SU-DHL-6 (cell line): ENCODE measurements at regions not wholly inside any gene's neighbourhood (a gene's known extent, or its start where the extent isn't known, plus 50 kb on each side); places are given as distances from the start of the nearest gene placed in this dataset.

Source experiments
- H2AFZ ChIP-seq: fragments of 200-600 bp; sonication (generic); 2 replicates; pipeline ENCODE4 v1.6.1; 2014; ENCODE audit warnings: low read depth, mild to moderate bottlenecking, moderate library complexity, mixed read lengths, antibody characterized with exemption, low read length; ENCODE audit not compliant: severe bottlenecking
- H3F3A ChIP-seq: fragments of 200-600 bp; shearing (Covaris generic); 2 replicates; pipeline ENCODE4 v1.6.0; 2016; ENCODE audit warnings: antibody characterized with exemption, mild to moderate bottlenecking; ENCODE audit not compliant: insufficient read depth
- H3K27ac ChIP-seq: fragments of 200-600 bp; sonication (generic); 2 replicates; pipeline ENCODE4 v1.5.1; 2016; ENCODE audit warnings: low read depth, mild to moderate bottlenecking, low read length, moderate library complexity, mixed read lengths
- H3K27me3 ChIP-seq: fragments of 200-600 bp; sonication (generic), shearing (Covaris generic); 2 replicates; pipeline ENCODE4 v1.6.0; 2014; ENCODE audit warnings: mild to moderate bottlenecking, low read length
- H3K36me3 ChIP-seq: fragments of 200-600 bp; sonication (generic); 2 replicates; pipeline ENCODE4 v1.6.1; 2014; ENCODE audit warnings: mild to moderate bottlenecking, low read length, mixed read lengths
- H3K4me2 ChIP-seq: fragments of 300-600, 200-600 bp; shearing (Covaris generic), sonication (generic); 2 replicates; pipeline ENCODE4 v1.6.0; 2014; ENCODE audit warnings: low read length, low read depth, mild to moderate bottlenecking; ENCODE audit not compliant: poor library complexity, severe bottlenecking
- H3K4me3 ChIP-seq: fragments of 200-600 bp; sonication (generic); 2 replicates; pipeline ENCODE4 v1.5.1; 2014; ENCODE audit warnings: antibody characterized with exemption, low read length, mild to moderate bottlenecking, mixed read lengths; ENCODE audit not compliant: insufficient read depth, poor library complexity, severe bottlenecking
- H3K79me2 ChIP-seq: fragments of 200-600 bp; sonication (generic); 2 replicates; pipeline ENCODE4 v1.6.1; 2014; ENCODE audit warnings: mild to moderate bottlenecking, low read length, moderate library complexity; ENCODE audit not compliant: insufficient read depth
- H3K9ac ChIP-seq: fragments of 200-600 bp; sonication (generic); 2 replicates; pipeline ENCODE4 v1.7.0; 2014; ENCODE audit warnings: mild to moderate bottlenecking, low read length
- H3K9me2 ChIP-seq: fragments of 200-600 bp; sonication (generic); replicated peaks from 2 replicates; pipeline ENCODE4 v1.6.1; 2014; ENCODE audit warnings: low read length; ENCODE audit not compliant: insufficient read depth
- H3K9me3 ChIP-seq: fragments of 200-600 bp; sonication (generic); 2 replicates; pipeline ENCODE4 v1.6.1; 2014; ENCODE audit warnings: low read length, mixed read lengths; ENCODE audit not compliant: insufficient read depth
- H4K20me1 ChIP-seq: fragments of 200-600 bp; sonication (generic); 2 replicates; pipeline ENCODE4 v1.6.1; 2014; ENCODE audit warnings: low read depth, mild to moderate bottlenecking, antibody characterized with exemption, low read length, moderate library complexity, mixed read lengths
- EZH2phosphoT487 ChIP-seq: fragments of 200-600 bp; sonication (generic), shearing (Covaris generic); conservative IDR thresholded peaks from 2 replicates; pipeline ENCODE4 v1.6.1; 2018; ENCODE audit warnings: mild to moderate bottlenecking, antibody characterized with exemption, low read length, moderate library complexity, mixed read lengths
- TF ChIP-seq, protein P1 (sequence below): fragments of 200-600 bp; sonication (generic); IDR thresholded peaks from one replicate; pipeline ENCODE4 v1.5.1; 2017; ENCODE audit warnings: antibody characterized with exemption, mild to moderate bottlenecking, low read length, moderate library complexity; ENCODE audit not compliant: insufficient read depth, poor library complexity, severe bottlenecking

DNA sequence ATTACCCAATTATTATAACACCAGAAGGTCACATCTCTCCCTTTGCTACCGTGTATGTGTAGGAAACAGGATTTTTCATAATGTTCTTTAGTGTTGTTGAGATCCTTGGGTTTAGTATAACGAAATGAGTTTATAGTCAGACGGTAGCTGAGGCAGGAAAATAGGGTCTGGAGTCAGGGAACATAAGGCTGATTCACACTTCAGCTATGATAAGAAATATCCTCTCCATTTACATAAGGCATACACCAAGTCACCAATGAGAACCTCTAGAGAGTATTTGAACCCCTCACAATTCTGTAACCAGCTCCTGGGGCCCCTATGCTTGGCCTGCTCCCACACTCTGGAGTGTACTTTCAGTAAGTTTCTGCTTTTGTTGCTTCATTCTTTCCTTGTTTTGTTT is 58.9 kb upstream of the ANKH start:
- H3K9ac ChIP-seq: no peak overlapping the region
- no peaks in the 10 kb centered on the region for H3K36me3 ChIP-seq
- H2AFZ ChIP-seq: no peak overlapping the region
- H3F3A ChIP-seq: no peaks in the 10 kb centered on the region
- no peaks in the 10 kb centered on the region for H3K9me3 ChIP-seq
- H3K4me3 ChIP-seq: no peak overlapping the region
- no peaks in the 10 kb centered on the region for H3K27me3 ChIP-seq
- H3K9me2 ChIP-seq: no peaks in the 10 kb centered on the region
- no peaks in the 10 kb centered on the region for H4K20me1 ChIP-seq
- TF ChIP-seq, protein P1, sequence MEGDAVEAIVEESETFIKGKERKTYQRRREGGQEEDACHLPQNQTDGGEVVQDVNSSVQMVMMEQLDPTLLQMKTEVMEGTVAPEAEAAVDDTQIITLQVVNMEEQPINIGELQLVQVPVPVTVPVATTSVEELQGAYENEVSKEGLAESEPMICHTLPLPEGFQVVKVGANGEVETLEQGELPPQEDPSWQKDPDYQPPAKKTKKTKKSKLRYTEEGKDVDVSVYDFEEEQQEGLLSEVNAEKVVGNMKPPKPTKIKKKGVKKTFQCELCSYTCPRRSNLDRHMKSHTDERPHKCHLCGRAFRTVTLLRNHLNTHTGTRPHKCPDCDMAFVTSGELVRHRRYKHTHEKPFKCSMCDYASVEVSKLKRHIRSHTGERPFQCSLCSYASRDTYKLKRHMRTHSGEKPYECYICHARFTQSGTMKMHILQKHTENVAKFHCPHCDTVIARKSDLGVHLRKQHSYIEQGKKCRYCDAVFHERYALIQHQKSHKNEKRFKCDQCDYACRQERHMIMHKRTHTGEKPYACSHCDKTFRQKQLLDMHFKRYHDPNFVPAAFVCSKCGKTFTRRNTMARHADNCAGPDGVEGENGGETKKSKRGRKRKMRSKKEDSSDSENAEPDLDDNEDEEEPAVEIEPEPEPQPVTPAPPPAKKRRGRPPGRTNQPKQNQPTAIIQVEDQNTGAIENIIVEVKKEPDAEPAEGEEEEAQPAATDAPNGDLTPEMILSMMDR: no peak
- no peak for TF ChIP-seq EZH2phosphoT487
- H3K4me2 ChIP-seq: no peak overlapping the region
- no peak overlapping the region for H3K27ac ChIP-seq
- no peaks in the 10 kb centered on the region for H3K79me2 ChIP-seq

DNA sequence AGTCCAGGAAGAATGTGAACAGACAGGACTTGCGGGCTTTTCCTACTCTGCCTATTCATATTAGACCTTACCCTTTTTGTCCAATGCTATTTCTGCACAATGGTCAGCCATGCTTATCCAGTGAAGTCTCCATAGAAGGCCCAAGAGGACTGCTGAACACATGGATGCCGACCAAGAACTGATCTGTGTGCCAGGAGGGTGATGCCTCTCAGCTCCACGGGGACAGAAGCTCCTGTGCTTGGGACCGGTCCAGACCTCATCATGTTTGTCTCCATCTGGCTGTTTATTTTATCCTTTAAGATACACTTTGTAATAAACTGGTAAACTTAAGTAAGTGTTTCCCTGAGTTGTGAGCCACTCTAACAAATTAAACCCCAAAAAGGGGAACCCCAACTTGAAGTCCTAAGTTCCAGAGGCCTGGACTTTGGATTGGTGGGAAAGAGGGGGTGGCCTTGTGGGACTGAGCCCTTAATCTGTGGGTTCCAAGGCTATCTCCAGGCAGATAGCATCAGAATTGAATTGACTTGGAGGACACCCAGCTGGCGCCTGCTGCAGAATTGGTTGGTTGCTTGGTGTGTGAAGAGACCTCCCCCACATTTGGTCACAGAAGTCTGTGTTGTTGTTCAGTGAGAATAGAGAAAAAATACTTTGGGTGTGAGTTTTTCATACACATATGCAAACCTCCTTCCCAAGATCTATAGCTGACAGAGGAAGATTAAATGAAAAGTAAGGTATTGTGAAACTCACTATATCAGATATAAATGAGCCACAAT is 57.9 kb upstream of the ANKH start:
- H3K9me2 ChIP-seq: no peaks in the 10 kb centered on the region
- H3K79me2 ChIP-seq: no peaks in the 10 kb centered on the region
- H3K9ac ChIP-seq: no peak overlapping the region
- H4K20me1 ChIP-seq: no peaks in the 10 kb centered on the region
- no peak overlapping the region for H3K27ac ChIP-seq
- H3K9me3 ChIP-seq: no peaks in the 10 kb centered on the region
- no peaks in the 10 kb centered on the region for H3K27me3 ChIP-seq
- H3K36me3 ChIP-seq: no peaks in the 10 kb centered on the region
- no peak overlapping the region for H3K4me3 ChIP-seq
- TF ChIP-seq EZH2phosphoT487: no peak
- TF ChIP-seq, protein P1: no peak
- no peak overlapping the region for H3K4me2 ChIP-seq
- H3F3A ChIP-seq: no peaks in the 10 kb centered on the region
- H2AFZ ChIP-seq: no peak overlapping the region

DNA sequence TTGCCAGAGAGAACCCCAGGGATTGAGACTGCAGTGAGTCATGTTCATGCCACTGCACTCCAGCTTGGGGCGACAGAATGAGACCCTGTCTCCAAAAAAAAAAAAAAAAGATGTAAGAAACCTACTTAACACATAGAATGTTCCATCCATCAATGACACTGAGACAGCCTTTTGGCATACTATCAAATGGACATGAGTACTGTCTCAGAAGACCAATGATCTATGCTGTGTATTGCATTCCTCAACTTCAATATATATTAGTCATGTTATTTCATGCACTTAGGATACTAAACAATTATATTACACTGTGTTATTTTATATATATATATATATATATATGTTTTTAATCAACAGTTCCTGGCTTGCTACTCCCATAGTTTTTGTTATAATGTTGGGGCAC is 57.1 kb upstream of the ANKH start:
- Histone ChIP-seq H3K9ac (no peak overlapping the region), H3K79me2 (no peaks in the 10 kb centered on the region), H3K9me2 (no peaks in the 10 kb centered on the region), H2AFZ (no peak overlapping the region), H3K27me3 (no peaks in the 10 kb centered on the region), H3K4me3 (no peak overlapping the region), H4K20me1 (no peaks in the 10 kb centered on the region), H3F3A (no peaks in the 10 kb centered on the region), H3K36me3 (no peaks in the 10 kb centered on the region), H3K9me3 (no peaks in the 10 kb centered on the region), H3K27ac (no peak overlapping the region), H3K4me2 (no peak overlapping the region)
- TF ChIP-seq, protein P1: no peak
- TF ChIP-seq EZH2phosphoT487: no peak
